ENCODE measurements at regions not wholly inside any gene's neighbourhood (a gene's known extent, or its start where the extent isn't known, plus 50 kb on each side); places are given as distances from the start of the nearest gene placed in this dataset.

- TF ChIP-seq EZH2 (IDR thresholded peaks at IDR 0.05) (no peak), POLR2AphosphoS5 (IDR thresholded peaks at IDR 0.05; ENCODE audit: borderline replicate concordance, low read depth, low read length) (no peak)
Measured at GRCh38 chr10:28920091-28920490, 242.8 kb downstream of the BAMBI start.
